Endodermal cell (in vitro differentiated cells): ENCODE measurements at regions not wholly inside any gene's neighbourhood (a gene's known extent, or its start where the extent isn't known, plus 50 kb on each side); places are given as distances from the start of the nearest gene placed in this dataset.

Experiments
- DNase-seq: peaks from one replicate; pipeline ENCODE4 v3.0.0-alpha.2; 2017
- H3K27ac ChIP-seq: 2 replicates; pipeline ENCODE4 v1.5.1; 2013; ENCODE audit warnings: mild to moderate bottlenecking, low read depth, low read length, moderate library complexity
- H3K27me3 ChIP-seq: 2 replicates; pipeline ENCODE4 v1.6.1; 2013; ENCODE audit warnings: mild to moderate bottlenecking, low read length, moderate library complexity; ENCODE audit not compliant: insufficient read depth, control insufficient read depth, poor library complexity, severe bottlenecking
- H3K36me3 ChIP-seq: 2 replicates; pipeline ENCODE4 v1.7.0; 2013; ENCODE audit warnings: mild to moderate bottlenecking, low read length, moderate library complexity; ENCODE audit not compliant: control insufficient read depth, insufficient read depth
- H3K4me1 ChIP-seq: one replicate; pipeline ENCODE4 v1.7.0; 2013; ENCODE audit warnings: low read length; ENCODE audit not compliant: control insufficient read depth, insufficient read depth
- H3K4me3 ChIP-seq: 2 replicates; pipeline ENCODE4 v1.5.1; 2013; ENCODE audit warnings: mild to moderate bottlenecking, low read length, moderate library complexity
- H3K9ac ChIP-seq: 2 replicates; pipeline ENCODE4 v1.6.1; 2013; ENCODE audit warnings: mild to moderate bottlenecking, low read length, moderate library complexity; ENCODE audit not compliant: poor library complexity, severe bottlenecking; ENCODE audit errors: extremely low read depth
- H3K9me3 ChIP-seq: 2 replicates; pipeline ENCODE4 v1.6.1; 2013; ENCODE audit warnings: mild to moderate bottlenecking, low read length, moderate library complexity; ENCODE audit not compliant: control insufficient read depth
- H3K27ac Mint-ChIP-seq: 2 replicates; pipeline ENCODE4 v1.8.0; 2020; ENCODE audit warnings: mixed read lengths
- H3K27me3 Mint-ChIP-seq: 2 replicates; pipeline ENCODE4 v1.8.0; 2021; ENCODE audit warnings: mild to moderate bottlenecking, mixed read lengths; ENCODE audit not compliant: insufficient read depth
- H3K36me3 Mint-ChIP-seq: 2 replicates; pipeline ENCODE4 v1.8.0; 2020; ENCODE audit warnings: low read depth, mixed read lengths
- H3K4me1 Mint-ChIP-seq: 2 replicates; pipeline ENCODE4 v1.8.0; 2020; ENCODE audit warnings: mixed read lengths
- H3K4me3 Mint-ChIP-seq: 2 replicates; pipeline ENCODE4 v1.8.0; 2020; ENCODE audit warnings: mild to moderate bottlenecking, moderate library complexity, mixed read lengths
- H3K9me3 Mint-ChIP-seq: 2 replicates; pipeline ENCODE4 v1.8.0; 2020; ENCODE audit warnings: mild to moderate bottlenecking, mixed read lengths
- WGBS, 2 experiments: methylation state at CpG; one replicate each; pipeline versions ENCODE4 v1.1.5 to v1.1.7; 2013; ENCODE audit warnings: missing lambda C conversion rate in 2 of 2, mixed read lengths in 1 of 2; ENCODE audit not compliant: insufficient coverage in 1 of 2, insufficient read length in 1 of 2; 5-methylcytosine and 5-hydroxymethylcytosine counted together
- TF ChIP-seq, protein P1 (sequence below): fragments of 200-600 bp; sonication (generic); conservative IDR thresholded peaks from 2 replicates; pipeline ENCODE4 v1.5.0; 2021; ENCODE audit warnings: antibody characterized with exemption, mild to moderate bottlenecking

DNA sequence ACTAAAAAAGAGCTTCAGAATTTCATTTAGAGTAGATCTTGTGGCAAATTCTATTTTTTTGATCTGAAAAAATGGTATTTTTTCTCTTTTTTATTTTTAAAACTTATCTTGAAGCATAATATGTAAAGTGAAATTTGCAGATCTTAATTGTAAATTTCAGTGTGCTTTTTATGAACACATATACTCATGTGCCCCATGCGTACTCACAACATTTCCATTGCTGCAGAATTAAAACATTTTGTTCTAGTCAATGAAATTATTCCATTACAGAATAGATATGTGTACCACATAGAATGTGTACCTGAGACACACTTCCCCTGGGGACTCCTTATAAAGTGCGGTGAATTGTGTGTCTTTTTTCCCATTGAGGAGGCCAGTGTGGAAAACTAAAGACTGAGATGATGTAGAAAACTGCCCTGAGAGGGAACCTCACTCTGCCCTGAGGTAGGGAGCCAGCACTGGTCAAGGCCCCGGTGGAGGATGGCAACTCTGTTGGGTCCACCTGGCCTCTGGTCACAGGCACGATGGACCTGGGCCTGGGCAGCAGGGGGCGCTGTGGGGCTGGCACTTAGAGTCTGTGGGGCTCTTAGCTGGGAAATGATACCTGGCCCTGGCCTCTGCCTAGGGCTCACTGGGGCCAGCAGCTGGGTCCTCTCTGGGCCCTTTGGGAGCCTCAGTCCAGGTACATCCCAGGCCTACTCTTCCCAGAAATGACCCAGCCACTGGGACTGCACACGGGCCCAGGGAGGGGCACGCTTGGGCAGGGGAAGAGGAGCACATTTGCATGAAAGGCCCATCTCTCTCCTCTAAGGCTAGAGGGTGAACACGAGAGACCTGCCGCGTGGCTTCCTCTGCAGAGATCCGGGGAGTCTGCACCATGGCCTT lies 77.9 kb upstream of the TOP3B start:
- Histone ChIP-seq H3K4me3 (no peak overlapping the region), H3K4me1 (peaks cover 24% of the 10 kb centered on the region), H3K9ac (no peak overlapping the region), H3K27ac (peak overlapping the region; percentile 61), H3K36me3 (no peaks in the 10 kb centered on the region), H3K9me3 (no peaks in the 10 kb centered on the region), H3K27me3 (peaks cover 11% of the 10 kb centered on the region)
- peaks cover 30% of the 10 kb centered on the region for H3K4me1 Mint-ChIP-seq
- peaks cover 79% of the 10 kb centered on the region for H3K27me3 Mint-ChIP-seq
- H3K36me3 Mint-ChIP-seq, result no peaks in the 10 kb centered on the region
- peaks cover 2% of the 10 kb centered on the region for H3K9me3 Mint-ChIP-seq
- 69 to 75% methylated on average over 6 to 11 of the region's 11 CpGs for WGBS, 2 experiments
- TF ChIP-seq, protein P1, sequence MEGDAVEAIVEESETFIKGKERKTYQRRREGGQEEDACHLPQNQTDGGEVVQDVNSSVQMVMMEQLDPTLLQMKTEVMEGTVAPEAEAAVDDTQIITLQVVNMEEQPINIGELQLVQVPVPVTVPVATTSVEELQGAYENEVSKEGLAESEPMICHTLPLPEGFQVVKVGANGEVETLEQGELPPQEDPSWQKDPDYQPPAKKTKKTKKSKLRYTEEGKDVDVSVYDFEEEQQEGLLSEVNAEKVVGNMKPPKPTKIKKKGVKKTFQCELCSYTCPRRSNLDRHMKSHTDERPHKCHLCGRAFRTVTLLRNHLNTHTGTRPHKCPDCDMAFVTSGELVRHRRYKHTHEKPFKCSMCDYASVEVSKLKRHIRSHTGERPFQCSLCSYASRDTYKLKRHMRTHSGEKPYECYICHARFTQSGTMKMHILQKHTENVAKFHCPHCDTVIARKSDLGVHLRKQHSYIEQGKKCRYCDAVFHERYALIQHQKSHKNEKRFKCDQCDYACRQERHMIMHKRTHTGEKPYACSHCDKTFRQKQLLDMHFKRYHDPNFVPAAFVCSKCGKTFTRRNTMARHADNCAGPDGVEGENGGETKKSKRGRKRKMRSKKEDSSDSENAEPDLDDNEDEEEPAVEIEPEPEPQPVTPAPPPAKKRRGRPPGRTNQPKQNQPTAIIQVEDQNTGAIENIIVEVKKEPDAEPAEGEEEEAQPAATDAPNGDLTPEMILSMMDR, result peak; percentile 95
- H3K4me3 Mint-ChIP-seq, result no peak overlapping the region
- DNase-seq, result peak; percentile 96
- H3K27ac Mint-ChIP-seq, result no peak overlapping the region

DNA sequence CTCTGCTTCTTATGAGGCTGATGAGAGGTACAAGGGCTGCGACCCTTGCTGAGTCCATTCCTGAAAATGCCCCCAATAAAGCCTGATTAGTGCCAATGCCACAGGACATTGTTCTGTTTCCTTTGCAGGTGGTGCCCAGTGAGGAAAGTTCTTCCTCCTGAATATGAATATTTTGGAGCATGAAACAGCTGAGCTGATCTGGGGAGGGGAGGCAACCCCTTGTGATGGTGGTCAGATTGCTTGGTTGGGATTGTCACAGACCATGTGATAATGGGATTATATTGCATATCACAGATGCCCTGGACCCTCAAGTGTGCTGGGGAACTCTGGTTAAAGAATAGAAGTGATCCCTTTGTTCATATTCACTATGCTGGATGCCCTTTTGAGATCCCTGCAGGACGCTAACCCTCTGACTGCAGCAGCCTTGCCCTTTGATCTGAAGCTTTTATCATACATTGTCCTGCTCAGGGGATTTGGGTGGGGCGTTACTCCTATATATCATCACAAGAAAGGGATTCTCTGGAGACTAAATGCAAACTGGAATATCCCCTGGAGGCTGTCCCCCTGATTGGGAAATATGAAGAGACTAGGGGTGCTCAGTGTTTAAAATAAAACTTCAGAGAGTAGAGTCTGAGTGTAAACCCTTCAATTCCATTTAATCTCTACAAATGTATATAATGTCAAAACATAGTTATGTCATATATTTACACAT lies 76.9 kb upstream of the TOP3B start:
- no peak overlapping the region for H3K4me3 ChIP-seq
- H3K4me1 ChIP-seq, result peaks cover 24% of the 10 kb centered on the region
- no peak overlapping the region for H3K4me3 Mint-ChIP-seq
- H3K36me3 ChIP-seq, result no peaks in the 10 kb centered on the region
- DNase-seq, result no peak
- H3K9me3 ChIP-seq, result no peaks in the 10 kb centered on the region
- peaks cover 2% of the 10 kb centered on the region for H3K9me3 Mint-ChIP-seq
- H3K27ac Mint-ChIP-seq, result no peak overlapping the region
- H3K27ac ChIP-seq, result no peak overlapping the region
- TF ChIP-seq, protein P1, result no peak
- 56 to 59% methylated on average over 3 of the region's 3 CpGs for WGBS, 2 experiments
- H3K4me1 Mint-ChIP-seq, result peaks cover 30% of the 10 kb centered on the region
- H3K27me3 ChIP-seq, result peaks cover 1% of the 10 kb centered on the region
- no peaks in the 10 kb centered on the region for H3K36me3 Mint-ChIP-seq
- H3K27me3 Mint-ChIP-seq, result peaks cover 79% of the 10 kb centered on the region
- no peak overlapping the region for H3K9ac ChIP-seq

DNA sequence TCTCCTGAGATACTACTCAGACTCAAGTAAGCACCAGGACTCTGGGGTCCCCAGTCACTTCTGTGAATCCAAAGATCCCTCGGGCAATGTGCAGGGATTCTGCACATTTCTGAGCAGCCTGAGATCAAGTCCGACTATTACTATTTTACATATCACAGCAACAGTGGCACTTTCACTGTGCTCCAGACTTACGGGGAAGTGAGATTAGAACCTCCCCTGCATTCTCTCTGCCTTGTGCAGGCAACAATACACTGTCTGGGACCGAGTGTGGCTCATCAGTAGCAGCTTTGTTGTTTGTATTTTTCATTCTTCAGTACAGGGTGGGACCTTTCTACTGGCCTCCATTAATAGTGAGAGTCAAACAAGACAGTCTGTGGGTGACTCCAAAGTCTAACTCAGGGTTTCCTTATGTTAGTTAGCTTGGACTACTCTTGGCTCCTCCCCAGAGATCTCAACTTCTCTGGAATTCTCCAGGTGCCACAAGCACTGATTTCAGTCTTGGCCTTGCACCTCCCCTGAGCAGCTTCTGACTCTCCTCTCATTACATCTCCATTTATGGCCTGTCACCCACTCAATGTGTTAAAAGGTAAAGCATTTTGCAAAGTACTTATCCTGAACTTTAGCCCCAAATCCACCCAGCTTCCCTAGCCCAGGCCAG lies 76.2 kb upstream of the TOP3B start:
- H3K27ac ChIP-seq, result no peak overlapping the region
- H3K4me1 ChIP-seq, result peaks cover 24% of the 10 kb centered on the region
- H3K9ac ChIP-seq, result no peak overlapping the region
- H3K9me3 Mint-ChIP-seq, result peaks cover 2% of the 10 kb centered on the region
- TF ChIP-seq, protein P1, result no peak
- H3K36me3 ChIP-seq, result no peaks in the 10 kb centered on the region
- no peaks in the 10 kb centered on the region for H3K9me3 ChIP-seq
- no peaks in the 10 kb centered on the region for H3K27me3 ChIP-seq
- no peak overlapping the region for H3K27ac Mint-ChIP-seq
- no peak overlapping the region for H3K4me3 Mint-ChIP-seq
- H3K27me3 Mint-ChIP-seq, result peaks cover 79% of the 10 kb centered on the region
- 76 to 86% methylated on average over 2 to 4 of the region's 4 CpGs for WGBS, 2 experiments
- H3K36me3 Mint-ChIP-seq, result no peaks in the 10 kb centered on the region
- no peak for DNase-seq
- no peak overlapping the region for H3K4me3 ChIP-seq
- peaks cover 30% of the 10 kb centered on the region for H3K4me1 Mint-ChIP-seq
